CD14-positive monocyte (primary cell): ENCODE measurements at regions not wholly inside any gene's neighbourhood (a gene's known extent, or its start where the extent isn't known, plus 50 kb on each side); places are given as distances from the start of the nearest gene placed in this dataset.
"Not testable (repeated sequence)": the region's sequence is repeated elsewhere in the genome, so short reads cannot be mapped to it uniquely, and the experiment has no call there.

Source experiments
- DNase-seq, 3 donors: peaks; one replicate each; pipeline ENCODE4 v3.0.0-alpha.2; 2011 to 2022
- H2AFZ ChIP-seq: 2 replicates; pipeline ENCODE4 v1.6.0; 2012; ENCODE audit warnings: mild to moderate bottlenecking, low read depth, low read length, inconsistent platforms; ENCODE audit not compliant: insufficient read depth, poor library complexity, severe bottlenecking
- H3K27ac ChIP-seq, 2 donors: 1 replicate in 1 of 2; 2 replicates in 1 of 2; pipeline ENCODE4 v1.5.1; 2012 to 2013; ENCODE audit warnings: low read length in 2 of 2, control low read depth in 1 of 2, inconsistent platforms in 1 of 2, low read depth in 1 of 2, mild to moderate bottlenecking in 1 of 2
- H3K27me3 ChIP-seq, 2 donors: one replicate each; pipeline versions ENCODE4 v1.6.0 to v1.6.1; 2011 to 2013; ENCODE audit warnings: low read length in 2 of 2; ENCODE audit not compliant: control insufficient read depth in 2 of 2, insufficient read depth in 2 of 2
- H3K36me3 ChIP-seq, 2 donors: replicated peaks in 1 of 2; 1 replicate in 1 of 2; 2 replicates in 1 of 2; pipeline versions ENCODE4 v1.5.1 to v1.6.1; 2012 to 2013; ENCODE audit warnings: low read length in 2 of 2, control low read depth in 1 of 2, inconsistent platforms in 1 of 2, mild to moderate bottlenecking in 1 of 2; ENCODE audit not compliant: insufficient read depth in 2 of 2, control insufficient read depth in 1 of 2
- H3K4me1 ChIP-seq, 2 donors: 1 replicate in 1 of 2; 2 replicates in 1 of 2; pipeline versions ENCODE4 v1.5.1 to v1.6.1; 2012 to 2013; ENCODE audit warnings: low read length in 2 of 2, control low read depth in 1 of 2, inconsistent platforms in 1 of 2, mild to moderate bottlenecking in 1 of 2, moderate library complexity in 1 of 2; ENCODE audit not compliant: insufficient read depth in 2 of 2, control insufficient read depth in 1 of 2
- H3K4me2 ChIP-seq: replicated peaks from 2 replicates; pipeline ENCODE3; 2012; ENCODE audit warnings: low read length, moderate library complexity, mild to moderate bottlenecking; ENCODE audit not compliant: poor library complexity, severe bottlenecking; ENCODE audit errors: extremely low read depth
- H3K4me3 ChIP-seq, 3 experiments: fragments of 200-600 bp in 1 of 3; sonication (generic) in 1 of 3; replicated peaks in 1 of 3; 1 replicate in 2 of 3; 2 replicates in 1 of 3; pipeline ENCODE4 v1.5.1; 2011 to 2013; ENCODE audit warnings: low read length in 3 of 3, mild to moderate bottlenecking in 3 of 3, control low read depth in 2 of 3, low read depth in 2 of 3, inconsistent platforms in 1 of 3, moderate library complexity in 1 of 3
- H3K79me2 ChIP-seq: 2 replicates; pipeline ENCODE4 v1.6.0; 2012; ENCODE audit warnings: mild to moderate bottlenecking, control low read depth, inconsistent platforms, low read length, moderate library complexity; ENCODE audit not compliant: insufficient read depth
- H3K9ac ChIP-seq: 2 replicates; pipeline ENCODE4 v1.6.0; 2017; ENCODE audit warnings: low read length, mild to moderate bottlenecking; ENCODE audit not compliant: insufficient read depth, poor library complexity, severe bottlenecking
- H3K9me3 ChIP-seq, 2 donors: replicated peaks in 1 of 2; 1 replicate in 1 of 2; 2 replicates in 1 of 2; pipeline versions ENCODE4 v1.5.1 to v1.6.1; 2012 to 2013; ENCODE audit warnings: low read length in 2 of 2, control low read depth in 1 of 2; ENCODE audit not compliant: control insufficient read depth in 1 of 2, insufficient read depth in 1 of 2
- H4K20me1 ChIP-seq: 2 replicates; pipeline ENCODE4 v1.6.0; 2012; ENCODE audit warnings: mild to moderate bottlenecking, low read length, control low read depth, moderate library complexity; ENCODE audit not compliant: insufficient read depth
- H3K27ac Mint-ChIP-seq, 7 donors: one replicate each; pipeline ENCODE4 v1.8.0; 2020; ENCODE audit warnings: mild to moderate bottlenecking in 7 of 7, mixed read lengths in 7 of 7, moderate library complexity in 6 of 7, inconsistent platforms in 2 of 7
- H3K27me3 Mint-ChIP-seq, 3 donors: one replicate each; pipeline ENCODE4 v1.8.0; 2021 to 2022; ENCODE audit warnings: low read depth in 3 of 3, mild to moderate bottlenecking in 3 of 3, mixed read lengths in 3 of 3, moderate library complexity in 3 of 3, inconsistent platforms in 1 of 3
- H3K36me3 Mint-ChIP-seq, 2 donors: one replicate each; pipeline ENCODE4 v1.8.0; 2020; ENCODE audit warnings: mixed read lengths in 2 of 2, inconsistent platforms in 1 of 2, mild to moderate bottlenecking in 1 of 2
- H3K4me1 Mint-ChIP-seq: one replicate; pipeline ENCODE4 v1.8.0; 2020; ENCODE audit warnings: mild to moderate bottlenecking, mixed read lengths
- H3K4me3 Mint-ChIP-seq, 2 donors: one replicate each; pipeline ENCODE4 v1.8.0; 2020; ENCODE audit warnings: mild to moderate bottlenecking in 2 of 2, mixed read lengths in 2 of 2, moderate library complexity in 1 of 2
- H3K9me3 Mint-ChIP-seq, 7 donors: one replicate each; pipeline ENCODE4 v1.8.0; 2020 to 2022; ENCODE audit warnings: mixed read lengths in 7 of 7, mild to moderate bottlenecking in 6 of 7, moderate library complexity in 6 of 7, inconsistent platforms in 2 of 7
- WGBS: methylation state at CpG from one replicate; pipeline ENCODE4 v1.1.5; 2013; ENCODE audit warnings: missing lambda C conversion rate; ENCODE audit not compliant: insufficient coverage; 5-methylcytosine and 5-hydroxymethylcytosine counted together
- intact Hi-C, 2 donors: fragments of 100-400 bp; cut with micrococcal nuclease; formaldehyde crosslinking; loops; one replicate each; pipeline versions ENCODE4 v1.15.0 to v1.15.1; 2023

DNA sequence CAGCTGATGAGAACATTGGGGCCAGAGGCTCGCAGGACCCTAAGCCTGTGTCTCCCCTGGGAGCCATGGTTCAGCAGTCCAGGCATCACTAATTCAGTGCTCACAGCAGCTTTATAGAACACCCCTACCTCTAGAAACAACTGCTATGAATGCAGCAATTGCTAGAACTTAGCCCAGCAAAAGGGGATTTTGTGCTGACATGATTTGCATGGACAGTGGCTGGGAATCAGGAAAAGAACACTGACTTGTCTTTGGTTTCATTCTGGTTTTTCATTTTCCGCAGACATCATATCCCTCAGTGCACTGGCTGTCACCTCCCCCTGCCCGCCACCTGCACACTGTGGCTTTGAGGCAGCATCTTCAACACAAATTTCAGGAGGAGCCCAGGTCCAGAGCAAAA, 3964.9 kb upstream of the TPTE start:
- H3K36me3 Mint-ChIP-seq, H3K27ac ChIP-seq, H4K20me1 ChIP-seq, H3K27me3 Mint-ChIP-seq, H3K4me3 Mint-ChIP-seq, H3K9me3 Mint-ChIP-seq, DNase-seq, H3K36me3 ChIP-seq, H3K4me1 Mint-ChIP-seq, intact Hi-C loops, H3K4me2 ChIP-seq, H3K9ac ChIP-seq, H3K27me3 ChIP-seq, H3K4me3 ChIP-seq, H3K4me1 ChIP-seq, H2AFZ ChIP-seq, H3K9me3 ChIP-seq, H3K27ac Mint-ChIP-seq, H3K79me2 ChIP-seq: not testable (repeated sequence)
- WGBS, result no CpG with 5 or more reads among the region's 3 CpGs

DNA sequence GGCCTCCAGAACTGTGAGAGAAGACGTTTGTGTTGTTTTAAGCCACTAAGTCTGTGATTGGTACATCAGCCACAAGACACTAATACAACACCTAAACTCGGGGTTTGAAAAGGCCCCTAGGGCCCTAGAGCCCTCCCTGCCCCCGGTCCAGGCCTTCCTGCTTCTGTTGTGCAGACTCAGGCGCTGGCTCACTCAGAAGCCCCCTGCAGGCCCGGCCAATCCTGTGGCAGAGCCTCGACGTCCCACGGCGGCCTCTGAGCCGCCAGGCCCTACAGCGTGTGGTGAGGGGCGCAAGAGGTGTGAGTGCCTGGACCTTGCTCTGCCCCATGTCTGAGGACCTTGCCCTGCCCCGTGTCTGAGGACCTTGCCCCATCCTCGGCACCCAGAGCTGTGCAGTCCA, 3964.0 kb upstream of the TPTE start:
- not testable (repeated sequence) for H3K9me3 Mint-ChIP-seq

DNA sequence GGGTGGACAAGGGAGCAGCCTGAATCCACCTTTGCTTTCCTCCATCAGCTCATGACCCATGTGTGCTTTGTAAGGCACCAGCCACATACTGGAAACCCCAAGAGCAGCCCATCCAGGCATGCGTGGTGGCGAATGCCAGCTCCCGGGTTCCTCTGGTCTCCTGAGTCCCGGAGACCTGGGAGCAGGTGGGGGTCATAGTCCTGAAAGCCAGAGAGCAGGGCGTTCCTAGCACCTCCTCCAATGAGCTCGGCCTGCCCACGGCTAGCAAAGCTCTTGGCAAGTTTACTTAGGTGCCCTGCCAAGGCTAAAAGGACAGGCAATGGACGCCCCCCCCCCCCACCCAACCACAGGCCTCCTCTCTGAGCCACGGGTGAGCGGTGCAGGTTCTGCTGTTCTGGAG, 3960.2 kb upstream of the TPTE start:
- H3K4me1 Mint-ChIP-seq, H3K9me3 Mint-ChIP-seq, H3K9ac ChIP-seq, H3K36me3 Mint-ChIP-seq, H3K4me2 ChIP-seq, H3K27me3 ChIP-seq, H4K20me1 ChIP-seq, DNase-seq, H3K4me1 ChIP-seq, H3K9me3 ChIP-seq, H3K79me2 ChIP-seq, H3K27ac ChIP-seq, H3K27ac Mint-ChIP-seq, H2AFZ ChIP-seq, H3K4me3 ChIP-seq, intact Hi-C loops, H3K27me3 Mint-ChIP-seq, H3K4me3 Mint-ChIP-seq, H3K36me3 ChIP-seq: not testable (repeated sequence)
- no CpG with 5 or more reads among the region's 10 CpGs for WGBS

More for the DNA sequence above, 3964.0 kb upstream of the TPTE start:
- H3K36me3 ChIP-seq, H3K4me1 Mint-ChIP-seq, H3K27me3 ChIP-seq, H3K4me2 ChIP-seq, H3K36me3 Mint-ChIP-seq, H3K79me2 ChIP-seq, H3K27ac ChIP-seq, H3K4me3 ChIP-seq, H4K20me1 ChIP-seq, intact Hi-C loops, H3K27ac Mint-ChIP-seq, H3K27me3 Mint-ChIP-seq, H3K9me3 ChIP-seq, H3K4me3 Mint-ChIP-seq, H2AFZ ChIP-seq, DNase-seq, H3K4me1 ChIP-seq, H3K9ac ChIP-seq: not testable (repeated sequence)
- no CpG with 5 or more reads among the region's 14 CpGs for WGBS

DNA sequence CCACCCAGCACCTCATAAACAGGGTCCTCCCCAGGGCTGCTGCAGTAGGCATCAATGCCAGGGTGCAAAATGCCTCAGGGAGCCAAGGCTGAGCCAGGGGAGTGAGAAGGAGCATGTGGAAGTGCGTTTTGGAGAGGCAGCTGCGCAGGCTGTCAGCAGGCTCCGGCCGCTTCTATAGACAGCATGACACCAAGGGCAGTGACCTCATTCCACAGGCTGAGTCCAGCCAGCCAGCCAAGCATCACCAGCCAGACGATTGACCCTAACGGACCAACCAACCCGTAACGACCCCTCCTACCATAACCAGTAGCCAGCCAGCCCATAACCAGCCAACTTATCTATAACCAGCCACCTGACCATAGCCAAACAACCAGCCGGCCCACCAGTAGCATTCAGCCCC, 3959.8 kb upstream of the TPTE start:
- H3K79me2 ChIP-seq, H3K36me3 Mint-ChIP-seq, H3K4me1 Mint-ChIP-seq, H3K4me3 ChIP-seq, DNase-seq, H3K27ac ChIP-seq, H3K4me2 ChIP-seq, H3K27ac Mint-ChIP-seq, H3K36me3 ChIP-seq, H3K9ac ChIP-seq, H3K27me3 ChIP-seq, H3K9me3 ChIP-seq, H2AFZ ChIP-seq, H3K9me3 Mint-ChIP-seq, H3K4me1 ChIP-seq, H3K27me3 Mint-ChIP-seq, H3K4me3 Mint-ChIP-seq, H4K20me1 ChIP-seq, intact Hi-C loops: not testable (repeated sequence)
- WGBS, result no CpG with 5 or more reads among the region's 9 CpGs
